ENCODE measurements at regions not wholly inside any gene's neighbourhood (a gene's known extent, or its start where the extent isn't known, plus 50 kb on each side); places are given as distances from the start of the nearest gene placed in this dataset.
"Not testable (repeated sequence)": the region's sequence is repeated elsewhere in the genome, so short reads cannot be mapped to it uniquely, and the experiment has no call there.

- DNase-seq (ENCODE audit: low spot score) = not testable (repeated sequence)
Observed at GRCh38 chr2:166743482-166743881, 144.8 kb upstream of the XIRP2 start.

DNA sequence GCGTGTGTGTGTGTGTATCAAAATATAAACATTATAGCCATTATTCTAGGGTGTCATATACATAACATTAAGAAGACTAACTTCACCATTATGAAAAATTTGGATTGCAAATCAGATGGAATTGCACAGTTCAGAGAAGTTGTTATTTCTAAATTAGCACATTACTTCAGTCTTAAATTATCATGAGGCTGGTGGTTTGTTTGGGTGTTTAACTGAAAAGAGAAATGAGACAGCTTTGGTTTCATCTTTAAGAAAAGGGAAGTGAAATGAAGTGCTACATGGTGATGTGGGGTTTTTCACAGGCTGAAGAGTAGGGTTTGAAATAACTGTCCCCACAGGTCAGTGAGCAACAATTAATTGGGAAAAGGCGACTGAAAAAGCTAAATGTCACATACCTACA lies 161.2 kb upstream of the XIRP2 start:
- no peak for DNase-seq (ENCODE audit: low spot score)

GRCh38 chr2:166725927-166726924 lies 162.1 kb upstream of the XIRP2 start:
- DNase-seq (ENCODE audit: low spot score) = no peak

- no peak for DNase-seq (ENCODE audit: low spot score)
Observed at GRCh38 chr2:166716968-166717367, 171.3 kb upstream of the XIRP2 start.

- DNase-seq (ENCODE audit: low spot score) = peak; percentile 2
Observed at GRCh38 chr2:166700079-166700478, 188.2 kb upstream of the XIRP2 start.

- DNase-seq (ENCODE audit: low spot score) = no peak
Observed at GRCh38 chr2:166695154-166695553, 193.1 kb upstream of the XIRP2 start.

DNA sequence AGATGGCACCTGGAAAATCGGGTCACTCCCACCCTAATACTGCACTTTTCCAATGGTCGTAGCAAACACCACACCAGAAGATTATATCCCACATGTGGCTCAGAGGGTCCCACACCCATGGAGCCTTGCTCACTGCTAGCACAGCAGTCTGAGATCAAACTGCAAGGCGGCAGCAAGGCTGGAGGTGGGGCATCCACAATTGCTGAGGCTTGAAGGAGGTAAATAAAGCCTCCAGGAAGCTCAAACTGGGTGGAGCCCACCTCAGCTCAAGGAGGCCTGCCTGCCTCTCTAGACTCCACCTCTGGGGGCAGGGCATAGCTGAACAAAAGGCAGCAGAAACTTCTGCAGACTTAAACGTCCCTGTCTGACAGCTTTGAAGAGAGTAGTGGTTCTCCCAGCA lies 192.0 kb upstream of the SCN7A start:
- not testable (repeated sequence) for DNase-seq (ENCODE audit: low spot score)

DNA sequence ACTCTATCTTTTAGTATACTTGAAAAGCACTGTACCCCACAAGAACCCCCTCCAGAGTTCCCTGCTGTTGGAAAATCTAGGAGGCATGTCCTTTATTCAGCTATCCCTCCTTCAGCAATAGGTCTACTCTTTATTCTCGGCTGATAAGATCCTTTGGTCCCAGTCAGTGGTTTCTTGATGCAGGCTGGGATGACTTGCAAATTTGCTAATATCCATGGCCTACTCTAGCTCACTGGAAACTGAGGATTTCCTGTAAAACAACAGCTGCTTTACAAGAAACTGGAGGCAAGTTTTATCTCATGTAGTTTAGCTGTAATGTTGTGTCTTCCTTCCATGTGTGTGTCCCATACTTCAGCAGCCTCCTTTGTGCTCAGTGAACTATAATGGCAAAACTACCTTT lies 183.9 kb upstream of the SCN7A start:
- DNase-seq (ENCODE audit: low spot score) = no peak

GRCh38 chr2:166676716-166677115 lies 182.7 kb upstream of the SCN7A start:
- DNase-seq (ENCODE audit: low spot score) = no peak

GRCh38 chr2:166675553-166675952 lies 181.5 kb upstream of the SCN7A start:
- no peak for DNase-seq (ENCODE audit: low spot score)

- DNase-seq (ENCODE audit: low spot score) = no peak
Observed at GRCh38 chr2:166673986-166674385, 179.9 kb upstream of the SCN7A start.

- peak; percentile 5 for DNase-seq (ENCODE audit: low spot score)
Observed at GRCh38 chr2:166671801-166672200, 177.8 kb upstream of the SCN7A start.

GRCh38 chr2:166671235-166671634 lies 177.2 kb upstream of the SCN7A start:
- DNase-seq (ENCODE audit: low spot score) = no peak

- no peak for DNase-seq (ENCODE audit: low spot score)
Observed at GRCh38 chr2:166665991-166666940, 172.2 kb upstream of the SCN7A start.

GRCh38 chr2:166661824-166662223 lies 167.8 kb upstream of the SCN7A start:
- no peak for DNase-seq (ENCODE audit: low spot score)

GRCh38 chr2:166661391-166661790 lies 167.3 kb upstream of the SCN7A start:
- no peak for DNase-seq (ENCODE audit: low spot score)

DNA sequence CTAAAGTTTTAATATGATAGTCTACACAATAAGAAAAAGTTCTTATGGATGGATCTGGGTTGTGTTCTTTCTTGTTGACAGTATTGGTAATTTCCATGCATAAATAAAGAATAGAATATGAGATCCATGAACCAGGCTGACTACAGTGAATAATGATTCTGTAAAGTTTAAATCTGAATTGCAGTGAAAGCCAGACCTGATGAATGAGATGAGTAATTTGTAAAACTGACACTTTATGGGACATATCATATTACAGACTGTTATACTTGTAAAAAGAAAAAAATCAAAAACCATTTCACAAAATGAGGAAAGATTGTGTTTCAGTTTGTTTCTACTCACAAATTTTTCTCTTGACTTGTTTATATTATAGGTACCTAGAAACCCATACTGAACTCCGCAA lies 164.9 kb upstream of the SCN7A start:
- no peak for DNase-seq (ENCODE audit: low spot score)

GRCh38 chr2:166653185-166653813 lies 159.2 kb upstream of the SCN7A start:
- DNase-seq (ENCODE audit: low spot score) = no peak

- no peak for DNase-seq (ENCODE audit: low spot score)
Observed at GRCh38 chr2:166651991-166652390, 157.9 kb upstream of the SCN7A start.

GRCh38 chr2:166651080-166651675 lies 157.1 kb upstream of the SCN7A start:
- no peak for DNase-seq (ENCODE audit: low spot score)

DNA sequence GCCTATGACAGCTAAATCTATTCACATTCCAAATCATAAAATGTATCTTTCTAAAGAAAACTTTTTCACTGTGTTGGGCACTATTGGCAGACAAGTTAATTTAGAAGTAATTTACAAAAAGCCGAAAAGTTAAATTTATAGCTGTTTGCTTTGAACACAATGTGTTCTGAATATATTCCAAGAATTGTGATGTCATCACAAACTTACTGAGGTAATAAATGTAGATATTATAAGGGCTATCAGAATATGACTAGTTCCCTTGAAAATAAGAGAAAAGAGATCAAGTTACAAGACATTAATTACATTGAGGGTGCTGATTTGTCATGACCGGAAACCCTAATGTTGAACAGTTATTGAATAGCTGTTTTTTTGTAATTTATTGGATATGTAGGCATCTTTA lies 153.9 kb upstream of the SCN7A start:
- DNase-seq (ENCODE audit: low spot score) = no peak

- DNase-seq (ENCODE audit: low spot score) = no peak
Observed at GRCh38 chr2:166643980-166644379, 149.9 kb upstream of the SCN7A start.
